CD4-positive, alpha-beta T cell (primary cell): ENCODE measurements at regions not wholly inside any gene's neighbourhood (a gene's known extent, or its start where the extent isn't known, plus 50 kb on each side); places are given as distances from the start of the nearest gene placed in this dataset.

Source experiments
- ATAC-seq: fragments of 200-7000 bp; cut with Tn5 transposase; one replicate; pipeline ENCODE4 v1.10.0; 2022; ENCODE audit warnings: mild to moderate bottlenecking; ENCODE audit not compliant: poor library complexity
- CTCF ChIA-PET: fragments of 350-600 bp; sonication (Branson Sonifier 250); formaldehyde crosslinking; loops from one replicate; lab custom pipeline; 2021; ENCODE audit warnings: antibody characterized with exemption, inconsistent platforms; lab: Charles Lee
- POLR2A ChIA-PET: fragments of 350-600 bp; sonication (Branson Sonifier 250); formaldehyde crosslinking; loops from one replicate; lab custom pipeline; 2021; ENCODE audit warnings: antibody characterized with exemption, inconsistent platforms; lab: Charles Lee
- DNase-seq, 14 experiments: peaks; one replicate each; pipeline ENCODE4 v3.0.0-alpha.2; 2013 to 2020; ENCODE audit warnings: mixed read lengths in 2 of 14
- H3K27ac ChIP-seq, 2 donors: one replicate each; pipeline versions ENCODE4 v1.5.1 to v1.7.0; 2013; ENCODE audit warnings: low read length in 2 of 2, low read depth in 1 of 2, mild to moderate bottlenecking in 1 of 2
- H3K27me3 ChIP-seq, 2 experiments: 1 replicate in 1 of 2; 2 replicates in 1 of 2; pipeline versions ENCODE4 v1.6.1 to v1.7.0; 2013; ENCODE audit warnings: low read length in 2 of 2, control low read depth in 1 of 2, mild to moderate bottlenecking in 1 of 2, moderate library complexity in 1 of 2; ENCODE audit not compliant: insufficient read depth in 2 of 2, control insufficient read depth in 1 of 2
- H3K36me3 ChIP-seq: one replicate; pipeline ENCODE4 v1.6.1; 2013; ENCODE audit warnings: low read length, control low read depth; ENCODE audit not compliant: insufficient read depth
- H3K4me1 ChIP-seq: one replicate; pipeline ENCODE4 v1.6.1; 2013; ENCODE audit warnings: low read length, control low read depth; ENCODE audit not compliant: insufficient read depth
- H3K4me3 ChIP-seq: one replicate; pipeline ENCODE4 v1.5.1; 2013; ENCODE audit warnings: mild to moderate bottlenecking, low read length, moderate library complexity
- H3K9me3 ChIP-seq, 2 experiments: 1 replicate in 1 of 2; 2 replicates in 1 of 2; pipeline versions ENCODE4 v1.6.1 to v1.7.0; 2013; ENCODE audit warnings: low read length in 2 of 2, mild to moderate bottlenecking in 2 of 2, control low read depth in 1 of 2, moderate library complexity in 1 of 2; ENCODE audit not compliant: control insufficient read depth in 1 of 2, insufficient read depth in 1 of 2
- H3K27ac Mint-ChIP-seq: one replicate; pipeline ENCODE4 v1.8.0; 2020; ENCODE audit warnings: mixed read lengths
- H3K27me3 Mint-ChIP-seq: one replicate; pipeline ENCODE4 v1.8.0; 2021; ENCODE audit warnings: mixed read lengths
- H3K36me3 Mint-ChIP-seq: one replicate; pipeline ENCODE4 v1.8.0; 2021; ENCODE audit warnings: low read depth, mixed read lengths
- H3K4me1 Mint-ChIP-seq: one replicate; pipeline ENCODE4 v1.8.0; 2021; ENCODE audit warnings: low read depth, mixed read lengths
- H3K4me3 Mint-ChIP-seq: one replicate; pipeline ENCODE4 v1.8.0; 2020; ENCODE audit warnings: mild to moderate bottlenecking, mixed read lengths
- H3K9me3 Mint-ChIP-seq: one replicate; pipeline ENCODE4 v1.8.0; 2020; ENCODE audit warnings: mixed read lengths
- CTCF ChIP-seq: fragments of 200-600 bp; IDR thresholded peaks from one replicate; pipeline ENCODE4 v1.8.0; 2022; ENCODE audit warnings: antibody characterized with exemption, mild to moderate bottlenecking
- intact Hi-C, 2 experiments: fragments of 100-400 bp; cut with DNase I in 1 of 2; cut with micrococcal nuclease in 1 of 2; formaldehyde crosslinking; loops; one replicate each; pipeline versions ENCODE4 v1.15.1 to v1.9.0; 2023 to 2025; cut with DNase I, micrococcal nuclease

- no peak overlapping the region for H3K4me3 Mint-ChIP-seq
- H3K27me3 ChIP-seq, result peaks cover 0 to 3% of the 10 kb centered on the region in 2 experiments
- no peaks in the 10 kb centered on the region for H3K4me1 Mint-ChIP-seq
- CTCF ChIA-PET, result no interaction called here
- H3K9me3 ChIP-seq, result peaks cover 0 to 5% of the 10 kb centered on the region in 2 experiments
- no peaks in the 10 kb centered on the region for H3K36me3 Mint-ChIP-seq
- intact Hi-C loops, result no loop called here
- no peak for DNase-seq
- H3K4me1 ChIP-seq, result no peaks in the 10 kb centered on the region
- H3K27ac ChIP-seq, result no peak overlapping the region
- no peaks in the 10 kb centered on the region for H3K27me3 Mint-ChIP-seq
- POLR2A ChIA-PET, result no interaction called here
- no peak overlapping the region for H3K27ac Mint-ChIP-seq
- H3K9me3 Mint-ChIP-seq, result no peaks in the 10 kb centered on the region
- no peak for ATAC-seq
- no peaks in the 10 kb centered on the region for H3K36me3 ChIP-seq
- no peak for TF ChIP-seq CTCF
- H3K4me3 ChIP-seq, result no peak overlapping the region
Measured at GRCh38 chr10:121091961-121092719, 241.0 kb downstream of the WDR11 start.

GRCh38 chr10:121092720-121093095, 241.5 kb downstream of the WDR11 start:
- Mint-ChIP-seq H3K9me3 (no peaks in the 10 kb centered on the region), H3K27me3 (no peaks in the 10 kb centered on the region), H3K36me3 (no peaks in the 10 kb centered on the region), H3K27ac (no peak overlapping the region), H3K4me1 (no peaks in the 10 kb centered on the region), H3K4me3 (no peak overlapping the region)
- Histone ChIP-seq H3K4me3 (no peak overlapping the region), H3K27me3 (peaks cover 0 to 3% of the 10 kb centered on the region in 2 experiments), H3K4me1 (no peaks in the 10 kb centered on the region), H3K27ac (no peak overlapping the region), H3K9me3 (peaks cover 0 to 5% of the 10 kb centered on the region in 2 experiments), H3K36me3 (no peaks in the 10 kb centered on the region)
- no peak for ATAC-seq
- POLR2A ChIA-PET, result no interaction called here
- TF ChIP-seq CTCF, result no peak
- no peak for DNase-seq
- intact Hi-C loops, result no loop called here
- CTCF ChIA-PET, result no interaction called here

- Histone ChIP-seq H3K27me3 (peaks cover 0 to 3% of the 10 kb centered on the region in 2 experiments), H3K36me3 (no peaks in the 10 kb centered on the region), H3K27ac (no peak overlapping the region), H3K9me3 (no peaks in the 10 kb centered on the region), H3K4me1 (no peaks in the 10 kb centered on the region), H3K4me3 (no peak overlapping the region)
- Mint-ChIP-seq H3K36me3 (no peaks in the 10 kb centered on the region), H3K27me3 (no peaks in the 10 kb centered on the region), H3K27ac (no peak overlapping the region), H3K9me3 (peaks cover 2% of the 10 kb centered on the region), H3K4me3 (no peak overlapping the region), H3K4me1 (no peaks in the 10 kb centered on the region)
- DNase-seq (no peak), ATAC-seq (no peak)
- ChIA-PET POLR2A (no interaction called here), CTCF (no interaction called here)
- intact Hi-C loops, result no loop called here
- no peak for TF ChIP-seq CTCF
Measured at GRCh38 chr10:121096617-121097431, 245.7 kb downstream of the WDR11 start.
